Mucosa of stomach (tissue), 1 donor: ENCODE measurements at regions not wholly inside any gene's neighbourhood (a gene's known extent, or its start where the extent isn't known, plus 50 kb on each side); places are given as distances from the start of the nearest gene placed in this dataset.

ENCODE experiments used
- H3K27me3 ChIP-seq: one replicate; pipeline ENCODE4 v1.7.0; 2013; ENCODE audit warnings: mild to moderate bottlenecking, low read length; ENCODE audit not compliant: control insufficient read depth, insufficient read depth
- H3K36me3 ChIP-seq: one replicate; pipeline ENCODE4 v1.7.0; 2013; ENCODE audit warnings: low read length; ENCODE audit not compliant: control insufficient read depth, insufficient read depth
- H3K4me1 ChIP-seq: one replicate; pipeline ENCODE4 v1.7.0; 2013; ENCODE audit warnings: mild to moderate bottlenecking, low read length; ENCODE audit not compliant: control insufficient read depth, insufficient read depth
- H3K4me3 ChIP-seq: one replicate; pipeline ENCODE4 v1.7.0; 2013; ENCODE audit warnings: low read length
- H3K9ac ChIP-seq: one replicate; pipeline ENCODE4 v1.7.0; 2013; ENCODE audit warnings: mild to moderate bottlenecking, low read length, moderate library complexity
- H3K9me3 ChIP-seq: one replicate; pipeline ENCODE4 v1.7.0; 2013; ENCODE audit warnings: mild to moderate bottlenecking, low read length, moderate library complexity; ENCODE audit not compliant: control insufficient read depth
- donor health status: Pancreatic carcinoma.

GRCh38 chr2:129299338-129299737 is 680.1 kb upstream of the RAB6C start:
- Histone ChIP-seq H3K36me3 (no peaks in the 10 kb centered on the region), H3K9ac (no peak overlapping the region), H3K27me3 (no peaks in the 10 kb centered on the region), H3K4me1 (no peaks in the 10 kb centered on the region), H3K4me3 (no peak overlapping the region), H3K9me3 (no peaks in the 10 kb centered on the region)

DNA sequence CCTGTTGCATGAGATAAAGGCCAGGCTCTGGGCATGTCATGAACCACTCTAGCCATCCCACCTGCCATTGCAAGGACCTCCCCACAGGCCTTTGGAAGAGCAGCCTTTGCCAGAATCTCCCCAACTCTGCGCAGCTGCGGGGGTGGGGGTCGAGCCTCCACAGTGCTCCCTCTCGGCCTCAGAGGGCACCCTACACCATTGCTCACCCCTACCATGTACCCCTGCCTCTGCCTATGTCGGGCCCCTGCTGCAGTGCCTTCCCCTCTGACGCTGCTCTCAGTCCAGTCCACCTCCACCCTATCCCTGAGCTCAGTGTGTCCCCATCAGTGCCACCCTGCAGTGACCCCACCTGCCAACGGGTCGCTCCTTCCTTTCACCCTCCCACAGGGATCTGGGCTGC is 679.7 kb upstream of the RAB6C start:
- no peaks in the 10 kb centered on the region for H3K9me3 ChIP-seq
- no peaks in the 10 kb centered on the region for H3K4me1 ChIP-seq
- no peaks in the 10 kb centered on the region for H3K36me3 ChIP-seq
- no peaks in the 10 kb centered on the region for H3K27me3 ChIP-seq
- H3K9ac ChIP-seq = no peak overlapping the region
- no peak overlapping the region for H3K4me3 ChIP-seq

GRCh38 chr2:129300456-129300855 is 679.0 kb upstream of the RAB6C start:
- Histone ChIP-seq H3K4me1 (no peaks in the 10 kb centered on the region), H3K4me3 (no peak overlapping the region), H3K9me3 (no peaks in the 10 kb centered on the region), H3K9ac (no peak overlapping the region), H3K36me3 (no peaks in the 10 kb centered on the region), H3K27me3 (no peaks in the 10 kb centered on the region)

- H3K9me3 ChIP-seq = no peaks in the 10 kb centered on the region
- H3K4me1 ChIP-seq = no peaks in the 10 kb centered on the region
- no peak overlapping the region for H3K4me3 ChIP-seq
These were observed 678.0 kb upstream of the RAB6C start for GRCh38 chr2:129301431-129301913.

DNA sequence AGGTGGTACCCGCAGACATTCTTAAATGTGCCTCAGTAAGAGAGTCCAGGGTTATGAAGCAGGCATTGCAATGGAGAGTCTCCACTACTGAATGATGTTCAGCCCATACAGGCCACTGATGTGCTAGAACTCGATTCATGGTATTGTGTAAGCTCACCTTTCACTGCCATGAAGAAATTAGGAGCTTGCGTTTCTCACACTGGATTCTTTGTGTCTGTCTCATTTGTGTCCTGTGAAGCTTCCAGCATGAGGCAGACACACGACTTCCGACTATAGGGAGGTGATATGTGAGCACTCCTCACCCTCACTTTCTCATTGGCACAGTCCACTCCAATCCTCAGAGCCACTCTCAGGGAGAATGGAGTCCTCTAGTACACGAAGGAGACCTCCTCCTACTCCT is 677.4 kb upstream of the RAB6C start:
- H3K27me3 ChIP-seq = no peaks in the 10 kb centered on the region
- no peaks in the 10 kb centered on the region for H3K36me3 ChIP-seq
- H3K4me1 ChIP-seq = no peaks in the 10 kb centered on the region
- no peak overlapping the region for H3K4me3 ChIP-seq
- H3K9ac ChIP-seq = no peak overlapping the region
- H3K9me3 ChIP-seq = no peaks in the 10 kb centered on the region

More at GRCh38 chr2:129301431-129301913, 678.0 kb upstream of the RAB6C start:
- H3K9ac ChIP-seq = no peak overlapping the region
- no peaks in the 10 kb centered on the region for H3K36me3 ChIP-seq
- H3K27me3 ChIP-seq = no peaks in the 10 kb centered on the region

- Histone ChIP-seq H3K4me1 (no peaks in the 10 kb centered on the region), H3K9me3 (no peaks in the 10 kb centered on the region), H3K27me3 (no peaks in the 10 kb centered on the region), H3K4me3 (no peak overlapping the region), H3K36me3 (no peaks in the 10 kb centered on the region), H3K9ac (no peak overlapping the region)
These were observed 676.8 kb upstream of the RAB6C start for GRCh38 chr2:129302561-129303183.

- H3K4me1 ChIP-seq = no peaks in the 10 kb centered on the region
- no peaks in the 10 kb centered on the region for H3K36me3 ChIP-seq
- no peak overlapping the region for H3K9ac ChIP-seq
- H3K27me3 ChIP-seq = no peaks in the 10 kb centered on the region
- H3K9me3 ChIP-seq = no peaks in the 10 kb centered on the region
- no peak overlapping the region for H3K4me3 ChIP-seq
These were observed 665.3 kb upstream of the RAB6C start for GRCh38 chr2:129314120-129314519.

DNA sequence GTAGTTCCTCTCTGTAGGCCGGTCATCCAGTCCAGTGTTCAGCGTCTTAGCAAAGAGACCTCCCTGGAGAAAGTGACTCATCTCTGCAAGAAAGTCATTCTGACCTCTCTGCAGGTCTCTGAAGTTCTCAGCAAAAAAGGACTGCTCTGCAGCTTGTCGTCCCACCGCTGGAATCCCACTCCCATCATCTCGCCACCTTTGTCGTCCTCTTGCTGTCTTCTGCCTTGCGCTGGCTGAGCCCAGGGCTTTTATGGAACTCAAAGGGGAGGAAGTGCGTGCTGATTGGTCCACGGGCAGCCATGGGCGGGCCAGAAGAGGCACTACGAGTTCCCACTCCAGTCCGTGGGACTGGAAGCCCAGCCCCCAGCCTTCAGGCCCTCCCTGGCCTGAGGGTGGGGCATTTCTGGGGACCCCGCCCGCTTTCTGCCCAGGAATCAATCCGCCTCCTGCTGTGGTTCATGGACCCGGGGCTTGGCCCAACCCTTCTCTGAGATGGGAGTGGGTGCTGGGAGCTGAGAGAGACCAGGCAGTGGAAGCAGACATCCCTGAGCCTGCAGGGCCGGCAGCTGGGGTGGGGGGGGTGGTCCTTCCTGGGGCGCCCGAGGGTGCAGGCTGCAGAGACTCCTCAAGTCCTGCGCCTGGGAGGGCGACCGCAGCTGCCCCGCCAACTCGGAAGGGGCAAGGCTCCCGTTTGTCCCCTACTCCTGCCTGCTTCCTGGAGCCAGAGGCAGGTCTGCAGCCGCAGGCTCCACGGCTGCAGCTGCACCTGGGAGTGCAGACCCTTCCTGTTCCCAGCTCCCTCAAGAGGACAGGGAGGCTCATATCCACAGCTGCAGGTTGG is 660.7 kb upstream of the RAB6C start:
- H3K27me3 ChIP-seq = no peaks in the 10 kb centered on the region
- no peaks in the 10 kb centered on the region for H3K9me3 ChIP-seq
- H3K4me3 ChIP-seq = no peak overlapping the region
- H3K9ac ChIP-seq = no peak overlapping the region
- H3K4me1 ChIP-seq = no peaks in the 10 kb centered on the region
- H3K36me3 ChIP-seq = no peaks in the 10 kb centered on the region

- Histone ChIP-seq H3K4me1 (no peaks in the 10 kb centered on the region), H3K36me3 (no peaks in the 10 kb centered on the region), H3K4me3 (no peak overlapping the region), H3K9me3 (no peaks in the 10 kb centered on the region), H3K27me3 (no peaks in the 10 kb centered on the region), H3K9ac (no peak overlapping the region)
These were observed 660.1 kb upstream of the RAB6C start for GRCh38 chr2:129319422-129319717.

DNA sequence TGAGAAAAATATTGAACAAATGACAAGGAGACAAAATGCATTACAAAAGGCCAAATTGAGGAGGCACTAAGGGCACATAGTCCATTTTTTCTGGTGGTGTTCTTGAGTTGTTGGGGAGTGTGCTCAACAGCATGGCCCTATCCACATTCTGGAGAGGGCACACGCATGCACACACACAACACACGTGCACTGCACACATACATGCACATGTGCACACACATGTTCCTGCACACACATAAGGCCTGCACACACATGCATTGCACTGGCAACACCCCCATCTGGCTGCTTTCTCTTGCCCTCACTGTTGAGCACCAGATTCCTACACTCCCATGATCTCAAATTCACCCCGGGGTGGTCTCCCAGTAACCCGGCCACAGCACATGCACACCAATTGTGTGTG is 659.2 kb upstream of the RAB6C start:
- Histone ChIP-seq H3K9ac (no peak overlapping the region), H3K4me1 (no peaks in the 10 kb centered on the region), H3K4me3 (no peak overlapping the region), H3K36me3 (no peaks in the 10 kb centered on the region), H3K27me3 (no peaks in the 10 kb centered on the region), H3K9me3 (no peaks in the 10 kb centered on the region)

GRCh38 chr2:129324349-129324748 is 655.1 kb upstream of the RAB6C start:
- Histone ChIP-seq H3K36me3 (no peaks in the 10 kb centered on the region), H3K9ac (no peak overlapping the region)

DNA sequence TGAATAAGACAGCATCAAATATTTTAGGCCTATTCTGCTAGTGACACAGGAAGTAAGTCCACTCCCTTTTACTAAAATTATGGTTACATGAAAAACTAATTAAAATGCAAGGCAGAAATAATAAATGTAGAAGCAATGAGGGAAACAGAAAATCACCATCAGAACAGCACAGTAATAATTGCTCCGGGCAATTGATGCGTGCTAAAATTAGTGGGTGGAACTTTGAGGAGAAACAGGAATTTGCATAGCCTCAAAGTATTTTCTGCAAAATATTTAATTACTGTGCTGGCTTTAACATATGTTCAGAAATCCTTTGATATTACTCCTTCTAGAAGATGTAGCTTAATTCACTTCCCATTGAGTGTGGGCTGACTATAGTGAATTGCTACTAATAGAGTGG is 654.3 kb upstream of the RAB6C start:
- Histone ChIP-seq H3K9me3 (no peaks in the 10 kb centered on the region), H3K4me3 (no peak overlapping the region), H3K36me3 (no peaks in the 10 kb centered on the region), H3K4me1 (no peaks in the 10 kb centered on the region), H3K9ac (no peak overlapping the region), H3K27me3 (no peaks in the 10 kb centered on the region)

More at GRCh38 chr2:129324349-129324748, 655.1 kb upstream of the RAB6C start:
- H3K9me3 ChIP-seq = no peaks in the 10 kb centered on the region
- H3K4me1 ChIP-seq = no peaks in the 10 kb centered on the region
- no peaks in the 10 kb centered on the region for H3K27me3 ChIP-seq
- H3K4me3 ChIP-seq = no peak overlapping the region
